Lower lobe of right lung (tissue), 2 donors: ENCODE measurements at regions not wholly inside any gene's neighbourhood (a gene's known extent, or its start where the extent isn't known, plus 50 kb on each side); places are given as distances from the start of the nearest gene placed in this dataset.

Experiments used
- ATAC-seq, 2 donors: fragments of 200-7000 bp; cut with Tn5 transposase; one replicate each; pipeline ENCODE4 v1.9.1; 2020 to 2022; ENCODE audit warnings: mild to moderate bottlenecking in 2 of 2, moderate library complexity in 2 of 2
- DNase-seq: peaks from one replicate; pipeline ENCODE4 v3.0.0-alpha.2; 2020
- H3K27ac ChIP-seq: fragments of 200-600 bp; one replicate; pipeline ENCODE4 v1.8.0; 2022
- H3K27me3 ChIP-seq: fragments of 200-600 bp; one replicate; pipeline ENCODE4 v1.8.0; 2022; ENCODE audit warnings: low read depth
- H3K36me3 ChIP-seq: fragments of 200-600 bp; one replicate; pipeline ENCODE4 v1.8.0; 2022; ENCODE audit warnings: mild to moderate bottlenecking
- H3K4me1 ChIP-seq: fragments of 200-600 bp; one replicate; pipeline ENCODE4 v1.8.0; 2022
- H3K4me3 ChIP-seq: fragments of 200-600 bp; one replicate; pipeline ENCODE4 v1.8.0; 2022; ENCODE audit warnings: mild to moderate bottlenecking
- H3K9me3 ChIP-seq: fragments of 200-600 bp; one replicate; pipeline ENCODE4 v1.8.0; 2022
- CTCF ChIP-seq: fragments of 200-600 bp; IDR thresholded peaks from one replicate; pipeline ENCODE4 v1.8.0; 2022; ENCODE audit warnings: antibody characterized with exemption, mild to moderate bottlenecking
- intact Hi-C: fragments of 100-400 bp; cut with DNase I; formaldehyde crosslinking; loops from one replicate; pipeline ENCODE4 v1.11.0; 2022
- donor health status: DM: no; HTN: yes; CAD: no; lungs with severe emphysema.

GRCh38 chr1:229894532-229894931 lies 172.5 kb upstream of the GALNT2 start:
- no peak for ATAC-seq
- intact Hi-C loops: no loop called here
- H3K9me3 ChIP-seq: no peaks in the 10 kb centered on the region
- H3K27me3 ChIP-seq: peaks cover 4% of the 10 kb centered on the region
- no peak overlapping the region for H3K27ac ChIP-seq
- H3K4me3 ChIP-seq: no peak overlapping the region
- H3K36me3 ChIP-seq: no peaks in the 10 kb centered on the region
- no peak for DNase-seq
- no peaks in the 10 kb centered on the region for H3K4me1 ChIP-seq
- no peak for TF ChIP-seq CTCF

GRCh38 chr1:229895605-229896004 lies 171.4 kb upstream of the GALNT2 start:
- no peak overlapping the region for H3K27ac ChIP-seq
- H3K36me3 ChIP-seq: no peaks in the 10 kb centered on the region
- intact Hi-C loops: no loop called here
- no peak overlapping the region for H3K4me3 ChIP-seq
- DNase-seq (no peak), ATAC-seq (no peak)
- no peak for TF ChIP-seq CTCF
- H3K27me3 ChIP-seq: peaks cover 4% of the 10 kb centered on the region
- no peaks in the 10 kb centered on the region for H3K4me1 ChIP-seq
- no peaks in the 10 kb centered on the region for H3K9me3 ChIP-seq

DNA sequence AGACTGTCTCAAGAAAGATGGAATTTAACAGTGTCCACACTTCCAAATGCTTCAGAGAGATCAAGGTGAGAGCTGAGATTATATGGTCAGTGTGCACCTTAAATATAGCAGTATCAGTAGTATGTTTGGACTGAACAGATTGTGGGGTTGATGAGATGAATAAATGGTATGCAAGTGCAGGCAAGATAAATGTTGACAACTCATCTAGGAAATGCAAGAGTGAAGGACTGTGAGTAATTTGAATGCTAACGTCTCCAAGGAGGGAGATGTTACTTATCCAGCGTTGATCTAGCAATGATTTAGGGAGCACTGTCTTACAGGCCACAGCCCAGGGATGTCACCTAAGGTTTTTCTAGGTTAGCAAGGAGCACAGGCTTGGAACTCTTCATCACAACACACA lies 170.7 kb upstream of the GALNT2 start:
- Histone ChIP-seq H3K4me1 (no peaks in the 10 kb centered on the region), H3K27ac (no peak overlapping the region), H3K36me3 (no peaks in the 10 kb centered on the region), H3K27me3 (peaks cover 4% of the 10 kb centered on the region), H3K4me3 (no peak overlapping the region), H3K9me3 (no peaks in the 10 kb centered on the region)
- ATAC-seq (no peak), DNase-seq (no peak)
- no peak for TF ChIP-seq CTCF
- intact Hi-C loops: no loop called here

GRCh38 chr1:229896861-229897260 lies 170.2 kb upstream of the GALNT2 start:
- DNase-seq: no peak

GRCh38 chr1:229897501-229897900 lies 169.5 kb upstream of the GALNT2 start:
- no peak for ATAC-seq
- H3K9me3 ChIP-seq: no peaks in the 10 kb centered on the region
- H3K27ac ChIP-seq: no peak overlapping the region
- no peak overlapping the region for H3K4me3 ChIP-seq
- no peak for TF ChIP-seq CTCF
- no peaks in the 10 kb centered on the region for H3K36me3 ChIP-seq
- H3K4me1 ChIP-seq: no peaks in the 10 kb centered on the region
- intact Hi-C loops: no loop called here
- no peak for DNase-seq
- peaks cover 4% of the 10 kb centered on the region for H3K27me3 ChIP-seq

More at GRCh38 chr1:229896861-229897260, 170.2 kb upstream of the GALNT2 start:
- no peak for ATAC-seq
- Histone ChIP-seq H3K36me3 (no peaks in the 10 kb centered on the region), H3K27me3 (peaks cover 4% of the 10 kb centered on the region), H3K4me3 (no peak overlapping the region), H3K9me3 (no peaks in the 10 kb centered on the region), H3K27ac (no peak overlapping the region), H3K4me1 (no peaks in the 10 kb centered on the region)
- intact Hi-C loops: no loop called here
- no peak for TF ChIP-seq CTCF

GRCh38 chr1:229900220-229900619 lies 166.8 kb upstream of the GALNT2 start:
- no peak for TF ChIP-seq CTCF
- Histone ChIP-seq H3K27ac (no peak overlapping the region), H3K36me3 (no peaks in the 10 kb centered on the region), H3K4me3 (no peak overlapping the region), H3K4me1 (no peaks in the 10 kb centered on the region), H3K27me3 (peaks cover 4% of the 10 kb centered on the region), H3K9me3 (no peaks in the 10 kb centered on the region)
- ATAC-seq (no peak), DNase-seq (no peak)
- intact Hi-C loops: no loop called here
